ENCODE measurements at regions not wholly inside any gene's neighbourhood (a gene's known extent, or its start where the extent isn't known, plus 50 kb on each side); places are given as distances from the start of the nearest gene placed in this dataset.
"Not testable (repeated sequence)": the region's sequence is repeated elsewhere in the genome, so short reads cannot be mapped to it uniquely, and the experiment has no call there.

DNA sequence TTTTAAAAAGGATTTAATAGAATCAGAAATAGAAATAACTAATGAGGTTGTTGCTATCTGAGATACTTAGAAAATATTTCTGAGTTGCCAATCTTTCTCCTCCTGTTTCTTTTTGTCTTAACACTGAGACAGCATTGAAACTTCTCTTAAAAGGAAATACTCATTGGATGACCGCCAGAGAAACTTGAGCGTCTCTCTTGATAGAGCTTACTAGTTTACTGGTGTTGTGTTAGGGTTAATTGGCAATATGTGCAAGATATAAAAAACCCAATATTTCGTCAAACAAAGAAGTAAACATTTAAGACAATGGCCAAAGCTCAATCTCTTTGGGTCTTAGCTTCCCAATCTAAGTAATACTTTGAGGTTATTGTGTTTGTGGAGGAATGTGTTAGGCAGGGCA is 176.4 kb upstream of the CHD1 start:
- no peak for DNase-seq

DNA sequence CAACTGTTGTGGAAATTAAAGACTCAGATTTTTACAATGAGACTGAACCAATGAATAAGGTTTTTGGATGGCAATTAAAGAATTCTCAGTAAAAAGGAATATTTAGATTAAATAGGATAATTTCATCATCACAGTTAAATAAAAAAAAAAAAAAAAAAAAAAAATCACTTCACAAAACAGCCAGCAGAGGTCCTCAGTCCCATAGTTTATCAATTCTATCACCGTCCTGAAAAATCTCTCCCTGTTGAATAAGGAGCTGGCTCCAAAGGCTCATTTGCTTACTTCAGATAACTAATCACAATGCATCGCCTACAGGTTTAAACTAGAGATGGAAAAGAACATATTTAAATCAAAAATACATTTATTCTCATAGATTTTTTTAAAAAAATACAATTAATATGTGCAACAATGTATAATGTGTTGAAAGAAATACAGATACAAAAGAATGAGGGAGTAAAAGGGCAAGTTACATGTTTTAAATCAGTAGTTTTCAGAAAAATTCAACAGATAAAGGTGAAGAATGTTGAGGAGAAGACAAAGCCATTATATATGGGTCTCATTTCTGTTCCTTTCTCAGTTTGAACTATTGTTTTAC is 175.8 kb upstream of the CHD1 start:
- DNase-seq = no peak

DNA sequence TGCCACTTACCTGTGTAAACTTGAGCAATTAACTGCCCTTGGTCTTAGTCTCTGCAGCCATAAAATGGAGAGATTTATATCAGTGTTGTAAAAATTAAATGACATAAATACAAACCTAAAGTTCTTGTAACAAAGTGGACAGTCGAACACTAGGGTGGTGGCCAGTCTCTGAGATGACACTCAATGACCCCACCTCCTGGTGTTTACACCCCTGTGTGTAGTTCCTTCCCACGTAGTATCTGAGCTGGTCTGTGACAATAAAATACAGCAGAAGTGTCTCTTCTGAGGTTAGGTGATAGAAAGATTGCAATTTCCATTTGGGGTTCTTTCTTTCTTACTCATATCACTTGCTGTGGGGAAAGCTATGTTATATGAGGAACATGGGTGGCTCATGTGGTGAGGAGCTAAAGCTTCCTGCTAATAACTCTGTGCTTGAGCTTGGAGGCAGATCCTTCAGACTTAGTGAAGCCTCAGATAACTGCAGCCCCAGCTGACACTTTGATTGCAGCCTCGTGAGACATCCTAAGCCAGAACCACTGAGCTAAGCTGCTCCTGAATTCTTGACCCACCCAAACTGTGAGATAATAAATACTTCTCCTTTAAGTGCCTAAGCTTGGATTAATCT is 173.4 kb upstream of the CHD1 start:
- DNase-seq = no peak

DNA sequence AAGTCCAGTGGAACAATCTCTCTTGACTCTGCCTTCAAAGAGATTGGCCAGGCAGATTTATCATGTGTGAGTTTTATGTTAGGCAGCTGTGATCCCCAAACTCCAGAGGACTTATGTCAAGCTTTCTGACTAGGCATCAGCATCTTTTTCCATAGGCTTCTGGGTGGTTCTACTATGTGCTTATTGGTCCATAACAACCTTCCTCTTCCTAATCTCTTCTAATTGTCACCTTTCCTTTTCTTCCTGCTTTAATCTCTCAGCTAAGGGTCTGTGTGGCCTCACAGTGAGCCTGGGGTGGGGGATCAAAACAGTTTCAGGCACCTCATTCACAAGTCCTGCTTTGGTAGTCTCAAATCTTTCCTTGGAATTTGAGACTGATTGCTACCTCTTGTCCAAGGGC is 170.9 kb upstream of the CHD1 start:
- DNase-seq = no peak

DNA sequence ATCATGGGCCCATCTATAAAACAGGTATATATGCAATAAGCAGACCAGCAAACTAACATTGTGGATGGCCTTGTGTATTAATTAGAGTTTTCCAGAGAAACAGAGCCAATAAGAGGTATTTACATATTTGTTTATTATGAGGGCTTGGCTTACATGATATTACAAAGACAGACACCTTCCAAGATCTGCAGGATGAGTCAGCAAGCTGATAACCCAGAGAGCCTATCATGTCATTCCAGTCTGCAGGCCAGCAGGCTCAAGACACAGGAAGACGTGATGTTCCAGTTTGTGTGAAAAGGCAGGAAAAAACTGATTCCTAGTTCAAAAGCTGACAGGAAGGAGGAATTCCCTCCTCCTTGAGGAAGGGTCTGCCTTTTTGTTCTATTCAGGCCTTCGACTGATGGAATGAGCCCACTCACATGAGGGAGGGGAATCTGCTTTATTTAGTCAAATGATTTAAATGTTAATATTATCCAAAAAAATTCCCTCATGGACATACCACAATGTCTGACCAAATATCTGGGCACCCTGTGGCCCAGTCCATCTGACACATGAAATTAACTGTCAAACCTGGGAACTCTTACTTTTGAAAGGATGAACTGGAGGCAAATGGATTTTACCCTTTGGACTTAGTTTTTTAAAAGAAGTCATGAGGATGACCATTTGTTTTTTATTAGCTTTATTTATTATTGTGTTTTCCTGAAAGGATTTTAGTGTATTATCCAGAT is 161.2 kb upstream of the CHD1 start:
- DNase-seq = no peak

DNA sequence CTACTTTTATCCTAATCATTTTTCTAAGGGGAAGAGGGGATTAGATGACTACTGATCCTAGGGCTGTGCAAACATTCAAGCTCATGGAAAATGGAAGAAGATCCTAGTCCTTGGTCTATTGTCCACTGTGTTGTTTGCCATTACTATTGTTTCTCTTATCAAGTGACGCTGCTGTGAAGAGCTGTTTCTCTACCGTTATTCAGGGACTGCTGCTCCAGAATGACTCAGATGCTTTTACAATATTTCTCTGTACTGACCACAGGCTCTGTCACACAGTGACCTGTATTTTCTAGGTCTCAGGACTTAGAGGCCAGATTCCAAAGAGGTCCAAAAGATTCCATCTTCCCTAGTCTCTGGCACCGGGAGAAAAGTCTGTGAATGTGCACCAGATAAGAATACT is 159.5 kb upstream of the CHD1 start:
- no peak for DNase-seq

DNA sequence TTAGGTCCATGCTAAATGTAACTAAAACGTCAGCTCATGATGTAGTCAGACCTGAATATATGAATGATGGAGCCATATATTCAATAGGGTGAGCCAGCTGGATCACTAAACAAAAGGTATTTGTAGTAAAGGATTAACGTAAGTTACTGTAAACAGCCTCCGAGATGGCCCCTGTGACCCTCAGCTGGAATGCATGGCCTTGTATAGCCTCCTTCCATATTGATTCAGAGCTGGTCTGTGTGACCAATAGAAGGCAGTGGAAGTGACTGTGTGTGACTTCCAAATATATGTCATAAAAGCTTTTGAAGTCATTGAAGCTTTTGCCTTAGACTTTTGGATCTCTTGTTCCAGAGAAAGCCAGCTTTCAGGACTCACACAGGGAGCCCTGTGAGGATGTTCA is 154.4 kb upstream of the CHD1 start:
- no peak for DNase-seq

DNA sequence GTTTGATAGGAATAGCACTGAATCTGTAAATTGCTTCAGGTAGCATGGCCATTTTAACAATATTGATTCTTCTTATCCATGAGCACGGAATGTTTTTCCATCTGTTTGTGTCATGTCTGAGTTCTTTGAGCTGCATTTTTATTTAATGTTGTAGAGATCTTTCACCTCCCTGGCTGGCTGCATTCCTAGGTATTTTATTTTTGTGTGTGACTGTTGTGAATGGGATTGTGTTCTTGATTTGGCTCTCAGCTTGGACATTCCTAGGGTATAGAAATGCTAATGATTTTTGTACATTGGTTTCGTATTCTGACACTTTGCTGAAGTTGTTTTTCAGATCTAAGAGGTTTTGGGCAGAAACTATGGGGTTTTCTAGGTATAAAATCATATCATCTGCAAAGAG is 152.9 kb upstream of the CHD1 start:
- no peak for DNase-seq

DNA sequence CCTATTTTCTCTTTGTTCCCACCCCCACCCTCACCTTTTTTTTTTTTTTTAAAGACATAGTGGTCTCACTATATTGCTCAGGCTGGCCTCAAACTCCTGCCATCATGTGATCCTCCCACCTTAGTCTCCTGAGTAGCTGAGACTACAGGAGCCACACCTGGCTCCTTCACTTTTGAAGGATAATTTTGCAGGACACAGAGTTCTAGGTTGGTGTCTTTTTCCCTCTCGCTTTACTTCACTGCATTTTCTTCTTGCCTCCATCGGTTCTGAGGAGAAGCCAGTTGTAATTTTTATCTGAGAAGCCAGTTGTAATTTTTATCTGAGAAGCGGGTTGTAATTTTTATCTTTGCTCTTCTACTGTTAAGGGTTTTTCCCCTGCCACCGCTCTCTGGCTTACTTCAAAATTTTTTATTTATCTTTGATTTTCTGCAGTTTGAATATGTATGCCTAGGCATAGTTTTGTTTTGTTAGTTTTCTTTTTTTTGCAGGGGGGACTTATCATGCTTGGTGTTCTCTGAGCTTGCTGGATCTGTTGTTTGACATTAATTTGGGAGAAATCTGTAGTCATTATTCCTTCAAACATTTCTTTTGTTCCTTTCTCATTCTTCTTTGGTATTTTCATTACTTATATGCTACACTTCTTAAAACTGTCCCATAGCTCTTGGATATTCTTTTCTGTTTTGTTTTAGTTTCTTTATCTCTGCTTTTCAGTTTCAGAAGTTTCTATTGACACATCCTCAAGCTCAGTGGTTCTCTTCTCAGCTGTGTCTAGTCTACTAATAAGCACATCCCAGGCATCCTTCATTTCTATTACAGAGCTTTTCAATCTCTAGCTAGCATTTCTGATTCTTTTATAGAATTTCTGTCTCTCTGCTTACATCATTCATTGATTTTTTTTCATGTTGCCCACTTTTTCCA is 148.2 kb upstream of the CHD1 start:
- DNase-seq = no peak

DNA sequence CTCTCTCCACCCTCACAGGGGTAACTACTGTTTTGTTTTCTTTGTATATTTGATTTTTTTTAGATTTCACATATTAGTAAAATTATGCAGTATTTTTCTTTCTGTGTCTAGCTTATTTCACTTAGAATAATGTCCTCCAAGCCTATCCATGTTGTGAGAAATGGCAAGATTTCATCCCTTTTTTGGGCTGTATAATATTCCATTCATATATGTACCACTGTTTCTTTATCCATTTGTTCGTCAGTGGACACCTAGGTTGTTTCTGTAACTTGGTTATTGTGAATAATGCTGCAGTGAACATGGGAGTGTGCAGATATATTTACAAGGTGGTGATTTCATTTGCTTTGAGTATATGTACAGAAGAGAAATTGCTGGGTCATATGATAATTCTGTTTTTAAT is 144.0 kb upstream of the CHD1 start:
- no peak for DNase-seq

DNA sequence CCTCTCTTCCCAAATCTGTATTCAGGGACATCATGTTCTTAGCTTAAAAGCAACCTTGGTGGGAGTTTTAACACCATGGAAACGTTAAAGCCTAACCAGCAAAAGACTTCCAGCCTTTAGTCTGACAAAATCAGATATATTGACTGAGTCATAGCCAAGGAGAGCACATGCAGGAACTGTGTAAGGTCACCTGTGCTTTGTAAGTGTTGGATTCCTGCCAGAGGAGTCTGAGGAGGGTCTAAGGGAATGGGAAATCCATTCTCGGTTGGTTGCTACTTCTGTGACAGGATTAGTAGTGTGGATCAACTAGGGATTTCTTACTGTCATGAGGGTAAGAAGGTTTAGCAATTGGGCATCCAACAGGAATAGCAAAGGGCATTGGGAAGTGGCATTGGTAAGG is 142.0 kb upstream of the CHD1 start:
- DNase-seq = no peak

DNA sequence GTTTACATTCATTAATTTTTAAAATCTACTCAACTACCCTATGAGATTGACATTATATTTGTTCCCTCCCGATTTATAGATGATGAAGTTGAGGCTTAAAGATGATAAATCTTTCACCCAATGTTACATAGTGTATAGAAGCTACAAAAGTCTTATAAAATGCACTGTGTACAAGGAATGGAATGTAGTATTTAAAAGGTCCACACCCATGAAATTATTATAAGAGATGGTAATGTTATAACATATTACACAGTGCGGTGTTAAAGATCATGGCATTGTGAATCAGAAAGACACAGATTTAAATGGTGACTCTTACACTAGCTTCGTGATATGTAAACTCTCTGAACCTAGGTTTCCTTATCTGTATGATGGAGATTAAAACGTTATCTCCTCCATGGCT is 141.6 kb upstream of the CHD1 start:
- DNase-seq = no peak

DNA sequence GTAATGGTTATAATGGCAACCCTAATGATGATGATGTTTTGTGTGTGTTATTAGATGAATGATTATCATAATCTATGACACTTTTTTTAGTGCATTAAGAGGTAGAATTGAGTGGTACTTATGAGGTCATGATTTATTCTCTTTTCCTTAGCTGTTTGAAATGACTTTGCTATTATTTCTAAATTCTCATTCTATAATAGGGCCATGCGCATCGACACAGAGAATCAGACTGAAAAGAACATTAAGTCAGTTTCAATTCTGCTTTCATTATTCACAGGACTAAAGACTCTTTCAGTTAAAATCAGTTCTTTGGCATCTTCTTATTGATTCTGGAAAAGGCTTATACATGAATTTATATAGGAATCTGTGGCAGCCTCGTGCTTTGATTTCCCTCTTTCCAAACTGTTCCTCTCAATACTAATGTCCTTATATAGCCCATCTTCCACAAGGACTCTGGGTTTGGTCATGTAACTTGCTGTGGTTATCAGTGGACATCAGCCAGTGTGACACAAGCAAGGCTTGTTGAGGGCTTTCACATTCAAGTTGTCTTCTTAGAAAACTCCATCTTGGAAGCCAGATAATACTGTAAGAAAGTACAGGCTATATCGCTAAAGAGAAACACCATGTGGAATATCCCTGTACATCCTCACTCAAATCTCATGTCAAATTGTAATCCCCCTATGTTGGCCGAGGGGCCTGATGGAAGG is 140.3 kb upstream of the CHD1 start:
- no peak for DNase-seq

DNA sequence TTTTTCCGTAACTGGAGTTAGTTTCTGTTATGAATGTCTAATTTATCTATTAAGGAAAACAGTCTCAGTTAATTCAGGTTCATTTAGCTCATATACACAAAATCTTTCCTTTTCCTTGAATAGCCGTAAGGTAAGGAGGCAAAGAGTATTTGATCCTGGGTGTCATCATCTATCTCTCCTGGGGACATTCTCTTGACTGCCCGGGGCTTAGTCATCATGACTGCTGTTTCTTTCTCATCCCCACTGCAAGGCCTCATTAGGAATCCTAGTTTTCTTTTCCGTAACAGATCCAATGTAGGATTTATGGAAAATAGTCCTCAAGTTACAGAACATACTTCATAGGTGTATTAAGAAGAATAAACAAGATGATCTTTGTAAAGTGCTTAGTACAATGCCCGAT is 134.9 kb upstream of the CHD1 start:
- DNase-seq = no peak

DNA sequence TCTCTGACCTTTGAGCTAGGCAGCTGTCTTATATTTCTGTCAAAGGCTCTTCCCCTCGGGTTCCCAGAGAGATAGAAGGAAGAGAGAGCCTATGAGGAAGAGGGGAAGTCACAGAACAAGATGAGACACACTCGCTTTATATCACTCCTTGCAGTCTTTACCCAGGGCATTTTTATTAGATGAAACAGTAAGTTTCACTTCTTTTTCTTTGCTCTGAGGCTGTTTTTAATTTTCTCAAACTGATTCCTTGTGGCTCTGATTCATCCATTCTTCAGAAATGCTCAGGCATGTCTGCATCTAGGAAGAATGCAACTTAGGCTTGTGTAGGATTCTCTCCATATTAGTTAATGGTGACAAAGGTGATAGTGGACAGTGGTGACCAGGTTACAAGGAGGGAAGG is 132.9 kb upstream of the CHD1 start:
- no peak for DNase-seq

DNA sequence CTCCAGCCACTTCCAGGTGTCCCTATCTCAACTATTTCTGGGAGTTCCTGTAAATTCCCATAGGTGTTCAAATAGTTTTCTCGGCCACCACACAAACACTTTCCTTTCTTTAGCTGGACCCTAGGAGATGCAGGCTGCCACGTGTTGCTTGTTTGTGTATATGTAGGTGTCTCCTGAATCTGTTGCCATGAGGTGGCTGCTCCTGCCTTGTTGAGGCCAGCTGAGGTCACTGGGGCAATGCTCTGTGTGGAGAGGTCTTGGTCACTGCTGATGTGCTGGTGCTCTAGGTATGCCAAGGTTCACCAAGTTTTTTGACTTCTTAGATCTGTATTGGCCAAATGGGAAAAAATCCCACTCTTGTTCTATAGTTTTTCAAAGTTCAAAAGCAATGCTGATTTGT is 132.5 kb upstream of the CHD1 start:
- no peak for DNase-seq

DNA sequence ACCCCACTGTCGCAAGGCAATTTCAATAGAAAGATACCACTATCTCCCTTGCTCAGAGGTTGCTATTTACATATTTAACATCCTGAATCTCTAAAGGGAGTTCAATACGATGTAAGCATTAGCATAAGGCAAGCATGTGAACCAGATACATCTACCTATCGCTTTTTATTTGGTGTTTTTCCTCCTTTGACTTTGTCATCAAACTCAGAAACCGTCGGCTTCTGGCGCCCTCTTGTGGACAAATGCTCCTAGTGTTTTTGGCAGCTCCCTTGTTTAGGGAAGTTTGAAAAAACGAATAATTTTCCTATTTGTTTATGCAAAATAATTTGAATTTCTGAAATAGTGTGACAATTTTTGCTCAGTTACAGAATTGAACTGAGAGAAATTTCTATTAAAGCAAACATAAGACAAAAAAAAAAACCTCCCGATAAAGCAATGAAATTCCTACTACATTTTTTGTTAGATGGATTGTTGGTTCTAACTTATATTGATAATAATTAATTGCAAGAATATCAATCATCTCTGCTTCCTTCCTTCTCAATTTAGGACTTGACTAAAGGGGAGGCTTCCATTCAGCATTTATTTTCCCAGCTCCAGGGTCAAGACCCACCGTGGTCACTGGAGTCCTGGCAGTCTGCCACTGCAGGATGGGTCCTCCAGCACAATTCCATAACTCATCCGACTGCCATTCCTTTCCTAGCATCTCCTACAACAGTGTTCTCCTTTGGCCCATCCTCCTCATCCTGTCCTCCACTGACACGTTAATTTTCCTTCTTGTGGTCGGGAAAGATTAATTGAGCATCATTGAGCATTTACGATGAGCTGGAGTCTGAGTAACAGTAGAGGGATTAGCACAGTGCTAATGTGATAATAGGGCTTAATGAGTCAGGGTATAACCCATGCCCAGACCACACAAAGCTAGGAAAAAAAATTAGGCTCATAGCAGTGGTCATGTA is 131.8 kb upstream of the CHD1 start:
- peak; percentile 87 for DNase-seq

DNA sequence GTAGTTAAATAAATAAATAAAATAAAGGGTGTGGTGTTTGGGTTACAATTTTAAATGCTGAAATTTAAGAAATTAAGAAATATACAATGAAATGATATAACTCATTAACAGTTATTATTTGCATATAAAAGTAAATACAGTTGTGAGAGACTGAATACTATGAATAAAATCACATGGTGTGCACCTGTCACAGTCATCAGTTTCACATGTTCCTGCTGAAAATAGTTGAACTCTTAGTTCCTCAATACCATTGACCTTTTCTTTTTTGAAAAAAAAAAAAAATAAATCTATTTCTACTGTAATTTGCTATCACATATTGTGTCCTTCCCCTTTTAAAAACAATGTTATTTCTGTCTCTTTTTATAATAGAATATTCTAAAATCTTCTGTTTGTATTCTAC is 130.9 kb upstream of the CHD1 start:
- no peak for DNase-seq

DNA sequence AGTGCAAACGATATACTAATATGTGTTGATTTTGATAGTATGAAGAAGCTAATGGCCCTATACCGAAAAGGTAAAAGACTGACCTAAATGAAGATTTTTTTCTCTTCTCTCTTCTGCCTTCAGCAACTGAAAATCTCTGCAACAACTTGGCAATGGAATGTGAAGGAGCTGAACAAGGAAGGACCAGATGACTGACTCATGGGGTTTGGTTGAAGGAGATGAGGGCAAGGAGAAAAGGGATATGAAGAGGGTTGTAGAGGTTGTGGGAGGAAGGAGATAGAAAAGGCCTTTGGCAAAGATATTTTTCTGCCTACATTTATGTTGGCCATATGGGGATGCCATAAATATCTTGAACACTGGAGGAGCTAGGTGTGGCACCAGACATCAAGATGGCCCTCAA is 129.7 kb upstream of the CHD1 start:
- no peak for DNase-seq

DNA sequence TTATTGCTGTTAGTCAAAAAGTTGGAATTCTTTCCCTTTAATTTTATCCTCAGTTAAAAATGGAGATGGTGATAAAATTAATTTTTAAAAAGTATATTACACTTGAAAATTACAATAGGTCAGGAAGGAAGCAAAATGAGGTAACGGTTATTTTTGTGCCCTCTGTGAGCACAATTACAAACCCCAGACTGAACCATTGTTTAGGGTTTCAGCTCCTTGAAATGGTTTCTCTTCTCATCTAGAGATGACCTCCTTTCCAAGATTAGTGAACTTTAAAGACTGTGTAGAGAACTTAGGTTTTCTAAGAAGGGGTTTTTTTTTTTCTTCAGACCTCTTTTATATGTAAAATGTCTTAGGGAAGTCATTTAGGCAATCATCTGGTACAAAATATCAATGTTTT is 126.2 kb upstream of the CHD1 start:
- DNase-seq = no peak

DNA sequence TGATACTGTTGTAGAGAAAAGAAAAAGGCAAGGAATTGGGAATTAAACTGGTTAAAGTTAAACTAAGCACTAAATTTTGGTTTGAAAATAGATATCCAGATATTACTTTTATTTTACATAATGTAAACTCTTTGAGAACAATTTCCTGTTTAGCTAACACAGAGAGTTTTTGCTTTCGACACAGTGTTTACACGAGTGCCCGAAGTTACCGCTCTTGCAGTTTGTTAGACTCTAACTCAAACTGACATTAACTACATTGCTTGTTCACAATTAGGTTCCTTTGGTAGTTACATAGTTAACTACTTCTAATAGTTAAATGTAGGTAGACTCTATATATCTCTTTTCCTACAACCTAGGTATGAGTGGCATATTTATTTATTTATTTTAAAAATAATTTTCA is 117.1 kb upstream of the CHD1 start:
- no peak for DNase-seq

DNA sequence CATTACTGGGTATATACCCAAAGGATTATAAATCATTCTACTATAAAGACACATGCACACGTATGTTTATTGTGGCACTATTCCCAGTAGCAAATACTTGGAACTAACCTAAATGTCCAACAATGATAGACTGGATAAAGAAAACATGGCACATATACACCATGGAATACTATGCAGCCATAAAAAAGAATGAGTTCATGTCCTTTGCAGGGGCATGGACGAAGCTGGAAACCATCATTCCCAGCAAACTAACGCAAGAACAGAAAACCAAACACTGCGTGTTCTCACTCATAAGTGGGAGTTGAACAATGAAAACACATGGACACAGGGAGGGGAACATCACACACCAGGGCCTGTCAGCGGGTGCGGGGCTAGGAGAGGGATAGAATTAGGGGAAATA is 114.5 kb upstream of the CHD1 start:
- DNase-seq = not testable (repeated sequence)

All from activated CD8-positive, alpha-beta memory T cell treated with anti-CD3 and anti-CD28 coated beads, Interleukin-2, amount 50 U/mL, for 4 hours (primary cell).